ENCODE measurements at regions not wholly inside any gene's neighbourhood (a gene's known extent, or its start where the extent isn't known, plus 50 kb on each side); places are given as distances from the start of the nearest gene placed in this dataset.

DNA sequence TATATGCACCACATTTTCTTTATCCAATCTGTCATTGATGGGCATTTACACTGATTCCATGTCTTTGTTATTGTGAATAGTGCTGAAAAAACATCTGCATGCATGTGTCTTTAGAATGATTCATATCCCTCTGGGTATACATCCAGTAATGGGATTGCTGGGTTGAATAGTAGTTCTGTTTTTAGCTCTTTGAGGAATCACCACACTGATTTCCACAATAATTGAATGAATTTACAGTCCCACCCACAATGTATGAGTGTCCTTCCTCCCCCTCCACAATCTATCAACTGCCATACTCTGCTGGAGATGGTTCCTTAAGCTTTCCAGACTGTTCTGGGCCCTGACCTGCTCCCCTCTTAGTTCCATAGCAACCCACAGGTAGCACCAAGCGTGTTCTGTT, 667.0 kb downstream of the LIG4 start:
- TF ChIP-seq, protein P1, sequence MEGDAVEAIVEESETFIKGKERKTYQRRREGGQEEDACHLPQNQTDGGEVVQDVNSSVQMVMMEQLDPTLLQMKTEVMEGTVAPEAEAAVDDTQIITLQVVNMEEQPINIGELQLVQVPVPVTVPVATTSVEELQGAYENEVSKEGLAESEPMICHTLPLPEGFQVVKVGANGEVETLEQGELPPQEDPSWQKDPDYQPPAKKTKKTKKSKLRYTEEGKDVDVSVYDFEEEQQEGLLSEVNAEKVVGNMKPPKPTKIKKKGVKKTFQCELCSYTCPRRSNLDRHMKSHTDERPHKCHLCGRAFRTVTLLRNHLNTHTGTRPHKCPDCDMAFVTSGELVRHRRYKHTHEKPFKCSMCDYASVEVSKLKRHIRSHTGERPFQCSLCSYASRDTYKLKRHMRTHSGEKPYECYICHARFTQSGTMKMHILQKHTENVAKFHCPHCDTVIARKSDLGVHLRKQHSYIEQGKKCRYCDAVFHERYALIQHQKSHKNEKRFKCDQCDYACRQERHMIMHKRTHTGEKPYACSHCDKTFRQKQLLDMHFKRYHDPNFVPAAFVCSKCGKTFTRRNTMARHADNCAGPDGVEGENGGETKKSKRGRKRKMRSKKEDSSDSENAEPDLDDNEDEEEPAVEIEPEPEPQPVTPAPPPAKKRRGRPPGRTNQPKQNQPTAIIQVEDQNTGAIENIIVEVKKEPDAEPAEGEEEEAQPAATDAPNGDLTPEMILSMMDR (conservative IDR thresholded peaks at IDR 0.05): no peak
- TF ChIP-seq ZFX (IDR thresholded peaks at IDR 0.05): no peak
- H3K27ac ChIP-seq: no peak overlapping the region

DNA sequence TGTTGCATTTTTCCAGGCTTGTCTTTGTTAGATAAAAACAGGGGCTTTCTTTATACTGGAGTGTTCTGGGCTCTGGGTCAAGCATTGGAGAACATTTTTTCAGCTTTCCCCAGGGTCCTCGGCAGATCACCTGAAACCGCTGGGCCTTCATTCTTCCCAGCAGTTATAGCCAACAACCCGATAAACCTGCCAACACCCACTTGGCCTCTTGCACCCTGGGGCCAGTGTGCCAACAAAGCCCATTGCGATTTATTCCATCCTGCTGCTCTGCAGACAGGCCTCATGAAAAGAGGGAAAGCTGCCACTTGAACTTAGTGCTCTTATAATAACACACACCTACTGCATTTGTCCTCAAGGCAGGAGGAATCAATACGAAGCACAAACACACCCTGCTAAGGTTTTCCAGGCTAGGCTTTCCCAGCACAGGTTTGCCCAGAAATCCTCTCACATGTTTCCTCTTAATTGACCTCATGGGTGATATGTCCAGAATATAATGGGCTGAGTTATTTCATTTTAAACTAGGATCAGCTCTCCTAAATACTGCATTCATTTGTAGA, 669.3 kb downstream of the LIG4 start:
- TF ChIP-seq, protein P1 (conservative IDR thresholded peaks at IDR 0.05): no peak
- TF ChIP-seq ZFX (IDR thresholded peaks at IDR 0.05): no peak
- no peak overlapping the region for H3K27ac ChIP-seq

DNA sequence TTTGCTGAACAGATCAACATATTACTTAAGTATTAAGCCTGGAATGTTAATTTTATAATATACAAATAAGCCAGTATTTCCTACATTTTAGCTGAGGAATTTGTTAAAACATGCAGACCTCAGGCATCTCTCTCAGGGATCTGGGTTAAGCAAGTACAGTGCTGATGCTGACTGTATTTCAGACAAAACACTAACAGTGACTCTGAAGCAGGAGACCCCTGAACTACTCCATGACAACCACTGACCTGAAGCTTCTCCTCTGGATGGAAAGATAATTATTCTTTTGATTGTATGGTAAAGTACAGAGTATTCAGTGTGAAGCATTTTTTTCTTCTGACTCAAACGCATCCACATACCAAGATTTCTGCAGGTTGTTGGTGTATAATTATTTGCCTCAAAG, 680.8 kb downstream of the LIG4 start:
- TF ChIP-seq, protein P1 (conservative IDR thresholded peaks at IDR 0.05): no peak
- TF ChIP-seq ZFX (IDR thresholded peaks at IDR 0.05): no peak
- no peak overlapping the region for H3K27ac ChIP-seq

DNA sequence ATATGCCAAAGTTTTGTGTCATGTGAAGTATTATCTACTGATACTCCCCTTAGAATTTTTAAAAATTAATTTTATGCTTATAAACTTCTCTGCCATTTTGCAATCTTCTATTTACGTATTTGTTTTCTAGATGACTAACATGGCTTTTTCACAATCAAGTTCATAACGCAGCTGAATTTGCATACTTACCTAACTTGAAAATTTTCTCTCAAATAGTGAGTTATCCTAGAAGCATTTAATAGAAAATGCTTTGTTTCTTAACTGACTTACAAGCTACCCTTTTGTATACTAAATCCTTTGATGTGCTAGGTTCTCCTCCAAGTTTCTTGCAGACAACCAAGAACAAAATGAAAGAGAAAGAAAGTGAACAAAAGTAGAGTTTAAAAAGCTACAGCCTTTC, 683.5 kb downstream of the LIG4 start:
- TF ChIP-seq, protein P1 (conservative IDR thresholded peaks at IDR 0.05): no peak
- TF ChIP-seq ZFX (IDR thresholded peaks at IDR 0.05): no peak
- H3K27ac ChIP-seq: no peak overlapping the region

DNA sequence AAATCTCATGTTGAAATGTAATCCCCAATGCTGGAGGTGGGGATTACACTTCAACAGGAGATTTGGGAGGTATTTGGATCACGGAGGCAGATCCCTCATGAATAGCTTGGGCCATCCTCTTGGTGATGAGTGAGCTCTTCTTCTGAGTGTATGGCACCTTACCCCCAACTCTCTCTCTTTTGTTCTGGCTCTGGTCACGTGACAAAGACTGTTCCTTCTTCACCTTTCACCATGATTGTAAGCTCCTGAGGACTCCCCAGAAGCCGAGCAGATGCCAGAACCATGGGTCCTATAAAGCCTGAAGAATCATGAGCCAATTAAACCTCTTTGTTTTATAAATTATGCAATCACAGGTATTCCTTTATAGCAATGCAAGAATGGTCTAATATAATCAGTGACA, 684.2 kb downstream of the LIG4 start:
- H3K27ac ChIP-seq: no peak overlapping the region
- TF ChIP-seq ZFX (IDR thresholded peaks at IDR 0.05): no peak
- TF ChIP-seq, protein P1 (conservative IDR thresholded peaks at IDR 0.05): no peak

DNA sequence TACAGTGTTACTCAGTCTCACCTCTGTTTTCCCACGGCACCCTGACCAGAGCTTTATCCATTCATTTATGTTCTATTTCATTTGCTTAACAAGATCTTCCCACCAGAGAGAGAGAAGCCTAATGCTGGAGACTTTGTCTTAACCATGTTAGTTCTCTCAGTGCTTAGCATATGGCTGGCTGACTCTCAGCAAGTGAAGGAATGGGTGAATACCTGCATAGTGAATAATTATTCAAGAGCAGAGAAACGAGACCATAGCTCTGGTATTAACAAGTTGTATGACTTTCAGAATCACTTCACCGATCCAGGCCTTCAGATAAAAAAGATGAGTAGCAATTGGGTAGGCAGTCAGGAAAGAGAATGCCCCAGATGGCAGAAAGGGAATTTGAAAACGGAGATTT, 686.3 kb downstream of the LIG4 start:
- H3K27ac ChIP-seq: no peak overlapping the region
- no peak for TF ChIP-seq ZFX (IDR thresholded peaks at IDR 0.05)
- TF ChIP-seq, protein P1 (conservative IDR thresholded peaks at IDR 0.05): no peak

DNA sequence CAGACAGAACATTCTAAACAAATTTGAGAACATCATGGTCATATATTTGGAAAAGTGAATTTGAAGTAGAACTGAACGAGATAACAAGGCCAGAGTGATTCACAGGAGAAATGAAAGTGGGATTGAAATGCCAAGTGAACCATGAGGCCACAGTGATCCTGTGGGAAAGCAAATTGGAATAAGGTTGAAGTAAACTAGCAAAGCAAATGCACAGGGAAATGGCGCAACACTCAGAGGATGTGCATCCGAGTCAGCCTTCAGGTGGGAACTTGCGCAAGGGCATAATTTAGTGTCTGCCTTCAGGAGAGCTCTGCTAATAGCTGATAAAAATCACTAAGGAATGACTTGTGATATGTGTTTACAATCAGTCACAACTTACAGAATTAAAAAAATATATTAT, 696.6 kb downstream of the LIG4 start:
- H3K27ac ChIP-seq: no peak overlapping the region
- TF ChIP-seq, protein P1 (conservative IDR thresholded peaks at IDR 0.05): no peak
- TF ChIP-seq ZFX (IDR thresholded peaks at IDR 0.05): no peak

Measured in C4-2B (cell line).